ENCODE measurements at regions not wholly inside any gene's neighbourhood (a gene's known extent, or its start where the extent isn't known, plus 50 kb on each side); places are given as distances from the start of the nearest gene placed in this dataset.

- no peak for DNase-seq (ENCODE audit: low read depth in 4 of 4, low spot score in 3 of 4)
Measured at GRCh38 chr5:158276692-158277091, 417.7 kb upstream of the CLINT1 start.

GRCh38 chr5:158275511-158275910 is 416.6 kb upstream of the CLINT1 start:
- DNase-seq (ENCODE audit: low read depth in 4 of 4, low spot score in 3 of 4), result no peak

GRCh38 chr5:158273035-158273434 is 414.1 kb upstream of the CLINT1 start:
- no peak for DNase-seq (ENCODE audit: low read depth in 4 of 4, low spot score in 3 of 4)

GRCh38 chr5:158272409-158272808 is 413.5 kb upstream of the CLINT1 start:
- no peak for DNase-seq (ENCODE audit: low read depth in 4 of 4, low spot score in 3 of 4)

- DNase-seq (ENCODE audit: low read depth in 4 of 4, low spot score in 3 of 4), result no peak
Measured at GRCh38 chr5:158270996-158271554, 412.1 kb upstream of the CLINT1 start.

- no peak for DNase-seq (ENCODE audit: low read depth in 4 of 4, low spot score in 3 of 4)
Measured at GRCh38 chr5:158268286-158268685, 409.3 kb upstream of the CLINT1 start.

GRCh38 chr5:158267228-158267627 is 408.3 kb upstream of the CLINT1 start:
- no peak for DNase-seq (ENCODE audit: low read depth in 4 of 4, low spot score in 3 of 4)

- DNase-seq (ENCODE audit: low read depth in 4 of 4, low spot score in 3 of 4), result peak in 2 of 4 donors; percentile 48 to 64
Measured at GRCh38 chr5:158265931-158266700, 407.2 kb upstream of the CLINT1 start.

- DNase-seq (ENCODE audit: low read depth in 4 of 4, low spot score in 3 of 4), result no peak
Measured at GRCh38 chr5:158265346-158265745, 406.4 kb upstream of the CLINT1 start.

GRCh38 chr5:158264264-158264663 is 405.3 kb upstream of the CLINT1 start:
- DNase-seq (ENCODE audit: low read depth in 4 of 4, low spot score in 3 of 4), result no peak

- DNase-seq (ENCODE audit: low read depth in 4 of 4, low spot score in 3 of 4), result no peak
Measured at GRCh38 chr5:158261674-158262367, 402.9 kb upstream of the CLINT1 start.

- no peak for DNase-seq (ENCODE audit: low read depth in 4 of 4, low spot score in 3 of 4)
Measured at GRCh38 chr5:158256096-158256495, 397.2 kb upstream of the CLINT1 start.

- no peak for DNase-seq (ENCODE audit: low read depth in 4 of 4, low spot score in 3 of 4)
Measured at GRCh38 chr5:158255609-158256008, 396.7 kb upstream of the CLINT1 start.

GRCh38 chr5:158246661-158247060 is 387.7 kb upstream of the CLINT1 start:
- DNase-seq (ENCODE audit: low read depth in 4 of 4, low spot score in 3 of 4), result no peak

- DNase-seq (ENCODE audit: low read depth in 4 of 4, low spot score in 3 of 4), result no peak
Measured at GRCh38 chr5:158245513-158245912, 386.6 kb upstream of the CLINT1 start.

GRCh38 chr5:158244882-158245281 is 385.9 kb upstream of the CLINT1 start:
- DNase-seq (ENCODE audit: low read depth in 4 of 4, low spot score in 3 of 4), result no peak

- DNase-seq (ENCODE audit: low read depth in 4 of 4, low spot score in 3 of 4), result no peak
Measured at GRCh38 chr5:158236511-158237335, 377.8 kb upstream of the CLINT1 start.

- DNase-seq (ENCODE audit: low read depth in 4 of 4, low spot score in 3 of 4), result no peak
Measured at GRCh38 chr5:158235159-158235547, 376.2 kb upstream of the CLINT1 start.

- DNase-seq (ENCODE audit: low read depth in 4 of 4, low spot score in 3 of 4), result no peak
Measured at GRCh38 chr5:158234323-158235158, 375.6 kb upstream of the CLINT1 start.

- DNase-seq (ENCODE audit: low read depth in 4 of 4, low spot score in 3 of 4), result no peak
Measured at GRCh38 chr5:158233735-158234322, 374.9 kb upstream of the CLINT1 start.

Data from left renal pelvis (tissue), 4 donors.